ENCODE measurements at regions not wholly inside any gene's neighbourhood (a gene's known extent, or its start where the extent isn't known, plus 50 kb on each side); places are given as distances from the start of the nearest gene placed in this dataset.

DNA sequence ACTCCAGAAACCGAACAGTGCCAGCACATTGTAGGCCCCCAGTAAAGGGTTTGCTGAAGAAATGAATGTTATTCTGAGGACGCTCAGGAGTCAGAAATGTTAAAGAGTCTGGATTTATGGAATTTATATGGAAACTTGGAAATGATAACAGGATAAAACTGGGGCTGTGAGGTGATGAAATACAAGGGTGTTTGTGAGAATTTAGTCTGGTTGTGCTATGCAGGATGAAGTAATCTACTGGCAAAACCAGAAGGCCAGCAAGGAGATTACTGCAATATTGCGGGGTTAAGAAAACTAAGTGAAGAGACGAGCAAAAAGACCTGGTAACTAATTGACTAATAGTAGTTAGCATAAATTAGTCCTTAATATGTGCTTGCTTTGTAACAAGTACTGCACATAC is 467.8 kb downstream of the ZEB2 start:
- H3K27ac Mint-ChIP-seq, result no peak overlapping the region; a peak in 1 of 7 replicates
- no CpG with 5 or more reads among the region's 4 CpGs for WGBS (ENCODE audit: extremely low coverage, insufficient read length, low lambda C conversion rate)

More for the DNA sequence above, 467.8 kb downstream of the ZEB2 start:
- no peak overlapping the region for H3K4me3 Mint-ChIP-seq
- H2BK12ac ChIP-seq (ENCODE audit: insufficient read length, low read depth, low read length), result no peak overlapping the region
- no peaks in the 10 kb centered on the region for H3K27me3 ChIP-seq (ENCODE audit: insufficient read depth, low read length)
- no peaks in the 10 kb centered on the region for H3K4me1 ChIP-seq (ENCODE audit: insufficient read depth, low read length)
- no peak for TF ChIP-seq CTCF (conservative IDR thresholded peaks at IDR 0.05)
- no peaks in the 10 kb centered on the region for H3K4me1 Mint-ChIP-seq
- H3K18ac ChIP-seq (ENCODE audit: insufficient read length, low read depth, low read length), result no peak overlapping the region
- no peaks in the 10 kb centered on the region for H3K36me3 Mint-ChIP-seq (ENCODE audit: insufficient read depth in 1 of 3, low read depth in 3 of 3)
- no peak overlapping the region for H2AK5ac ChIP-seq (ENCODE audit: insufficient read length, low read length)
- no peak overlapping the region for H3K14ac ChIP-seq (ENCODE audit: insufficient read depth, low read length)
- H4K20me1 ChIP-seq (ENCODE audit: control insufficient read depth, insufficient read depth, insufficient read length), result no peaks in the 10 kb centered on the region
- no peaks in the 10 kb centered on the region for H3K9me3 ChIP-seq (ENCODE audit: control insufficient read depth, low read depth, low read length)
- no peak overlapping the region for H4K91ac ChIP-seq (ENCODE audit: insufficient read length, low read depth, low read length)
- H3K27ac ChIP-seq (ENCODE audit: insufficient read length, low read depth, low read length), result no peak overlapping the region
- H3K4ac ChIP-seq (ENCODE audit: low read depth, low read length), result no peak overlapping the region
- no peak overlapping the region for H2BK15ac ChIP-seq (ENCODE audit: low read depth, low read length)
- no peaks in the 10 kb centered on the region for H3K9me3 Mint-ChIP-seq
- H3K23me2 ChIP-seq (ENCODE audit: insufficient read length, low read depth, low read length, poor library complexity, severe bottlenecking), result no peaks in the 10 kb centered on the region
- no peak overlapping the region for H3T11ph ChIP-seq (ENCODE audit: low read length)
- no peak overlapping the region for H4K8ac ChIP-seq (replicated peaks; ENCODE audit: insufficient read length, low read depth, low read length)
- no peaks in the 10 kb centered on the region for H3K79me2 ChIP-seq (ENCODE audit: insufficient read depth, low read length)
- H3K27me3 Mint-ChIP-seq (ENCODE audit: low read depth), result no peaks in the 10 kb centered on the region
- H2BK120ac ChIP-seq (ENCODE audit: low read depth, low read length, poor library complexity, severe bottlenecking), result no peak overlapping the region
- no peak overlapping the region for H3K23ac ChIP-seq (ENCODE audit: insufficient read length, low read depth, low read length)
- no peak overlapping the region for H3K56ac ChIP-seq (ENCODE audit: insufficient read length, low read depth, low read length)
- H2BK20ac ChIP-seq (ENCODE audit: low read depth, low read length, poor library complexity, severe bottlenecking), result no peak overlapping the region
- no peak overlapping the region for H3K4me2 ChIP-seq (ENCODE audit: insufficient read depth, insufficient read length, low read length)
- no peaks in the 10 kb centered on the region for H3K79me1 ChIP-seq (ENCODE audit: insufficient read depth, low read depth, low read length, poor library complexity, severe bottlenecking)
- H4K5ac ChIP-seq (ENCODE audit: insufficient read length, low read depth, low read length), result no peak overlapping the region
- no peak for DNase-seq
- H3K9ac ChIP-seq (ENCODE audit: extremely low read depth, insufficient read length, low read length), result no peak overlapping the region
- H2AFZ ChIP-seq (ENCODE audit: low read length), result no peak overlapping the region
- no peak overlapping the region for H2BK5ac ChIP-seq (ENCODE audit: insufficient read length, low read length)

Data from H9 (cell line).